Hematopoietic multipotent progenitor cell treated with erythropoietin and hydrocortisone succinate and interleukin-3 and kit ligand, for 17 days (in vitro differentiated cells): ENCODE measurements at regions not wholly inside any gene's neighbourhood (a gene's known extent, or its start where the extent isn't known, plus 50 kb on each side); places are given as distances from the start of the nearest gene placed in this dataset.

Source experiments
- DNase-seq: peaks from one replicate; pipeline ENCODE4 v3.0.0-alpha.2; 2015; ENCODE audit warnings: low spot score

DNA sequence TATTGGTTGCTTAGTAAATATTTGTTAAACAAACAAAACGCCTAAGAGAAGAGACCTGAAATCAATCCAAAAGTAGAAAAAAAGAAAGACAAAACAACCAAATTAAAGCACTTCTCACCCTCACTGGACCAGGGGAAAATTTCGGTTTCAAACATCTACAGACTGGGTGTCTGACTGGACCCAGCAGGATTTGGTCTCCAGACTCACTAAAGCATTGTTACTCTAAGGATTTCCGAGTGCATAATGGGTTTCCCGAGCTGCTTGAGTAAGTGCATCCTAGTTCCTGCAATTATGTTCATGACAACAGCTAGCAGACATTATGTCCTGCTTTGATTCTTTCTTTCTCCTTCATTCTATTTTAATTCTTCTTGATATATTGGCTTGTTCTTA, 51.8 kb upstream of the FAM3C start:
- DNase-seq, result no peak

GRCh38 chr7:121447243-121447910, 51.3 kb upstream of the FAM3C start:
- DNase-seq, result no peak

- DNase-seq, result no peak
Measured at GRCh38 chr7:121446526-121446925, 50.4 kb upstream of the FAM3C start.
